DMS79 (cell line): ENCODE measurements at regions not wholly inside any gene's neighbourhood (a gene's known extent, or its start where the extent isn't known, plus 50 kb on each side); places are given as distances from the start of the nearest gene placed in this dataset.

Experiments
- DNase-seq: peaks from one replicate; lab custom pipeline; 2025; lab: John Stamatoyannopoulos, UW

- DNase-seq, result no peak
These were observed 78.7 kb upstream of the SNRK start for GRCh38 chr3:43207628-43208085.

GRCh38 chr3:43206632-43207031 lies 79.7 kb upstream of the SNRK start:
- no peak for DNase-seq

DNA sequence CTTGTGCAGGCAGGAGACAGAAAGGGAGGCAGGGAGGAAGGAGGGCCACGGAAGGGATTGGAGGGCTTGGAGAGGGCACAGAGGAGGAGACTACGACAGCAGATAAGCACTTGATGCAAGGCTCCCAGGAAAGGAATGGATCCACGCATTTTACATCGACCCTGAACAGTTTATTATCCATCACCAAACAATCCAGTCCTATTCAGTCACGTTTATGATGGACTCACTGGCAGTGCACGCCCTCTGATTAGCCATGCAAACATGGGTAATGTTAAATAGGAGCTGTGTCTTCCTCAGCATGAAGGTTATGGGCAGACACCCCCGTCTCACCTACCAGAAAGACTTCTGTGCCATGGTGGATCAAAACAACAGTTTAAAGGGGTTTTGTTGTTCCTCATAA lies 80.2 kb upstream of the SNRK start:
- no peak for DNase-seq

GRCh38 chr3:43203022-43203421 lies 83.3 kb upstream of the SNRK start:
- DNase-seq, result no peak

DNA sequence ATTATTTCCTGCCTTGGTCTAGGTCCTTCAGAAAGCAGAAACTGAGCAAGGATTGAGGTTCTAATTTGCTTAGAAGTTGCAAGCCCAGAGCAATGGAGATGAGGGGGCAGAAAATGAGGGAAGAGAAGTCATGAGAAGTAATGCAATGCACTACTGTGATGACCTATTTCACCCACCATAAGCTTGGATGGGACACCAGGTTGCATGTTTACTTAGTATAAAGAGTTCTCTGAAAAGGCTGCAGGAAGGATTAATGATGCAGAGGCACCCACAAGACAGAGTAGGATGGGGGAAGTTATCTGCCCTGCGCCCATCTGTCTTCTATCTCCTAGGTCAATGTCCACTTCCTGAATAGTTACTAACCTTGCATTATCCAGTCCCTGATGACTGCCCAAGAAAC lies 84.8 kb upstream of the SNRK start:
- no peak for DNase-seq

GRCh38 chr3:43199645-43200306 lies 86.6 kb upstream of the SNRK start:
- no peak for DNase-seq

DNA sequence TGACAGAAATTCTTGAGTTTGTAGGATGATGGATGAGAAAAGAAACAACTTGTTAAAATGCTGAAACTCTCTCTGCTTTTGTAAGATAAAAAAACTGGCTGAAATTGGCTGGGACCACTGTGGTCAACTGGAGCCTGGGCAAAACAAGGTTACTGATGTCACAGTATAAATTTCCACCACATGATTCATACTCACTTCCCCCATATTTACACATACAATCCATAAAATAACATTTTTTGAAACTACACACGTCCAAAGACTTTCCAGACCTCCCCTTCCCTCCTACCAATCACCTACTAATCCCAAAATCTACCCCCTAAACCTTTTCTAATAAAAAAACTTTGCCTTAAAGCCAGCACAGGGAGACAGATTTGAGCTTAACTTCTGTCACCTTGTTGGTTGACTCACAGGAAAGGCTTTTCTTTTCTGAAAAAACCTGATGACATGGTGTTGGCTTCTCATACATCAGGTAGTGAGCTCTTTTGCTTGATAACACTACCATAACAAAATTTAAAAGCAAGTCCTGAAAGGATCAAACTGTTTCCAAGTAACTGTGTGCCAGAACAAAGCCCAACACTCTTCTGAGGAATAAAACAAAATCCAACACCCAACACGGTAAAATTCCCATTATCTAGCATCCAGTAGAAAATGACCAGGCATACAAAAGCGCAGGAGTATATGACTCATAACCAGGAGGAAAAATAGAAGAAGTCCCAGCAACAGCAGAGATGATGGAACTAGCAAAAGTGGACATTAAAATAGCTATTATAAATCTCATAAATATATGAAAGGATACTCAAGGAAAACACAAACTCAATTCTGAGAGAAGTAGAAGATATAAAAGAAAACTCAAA lies 87.3 kb upstream of the SNRK start:
- DNase-seq, result no peak

GRCh38 chr3:43198301-43198700 lies 88.0 kb upstream of the SNRK start:
- DNase-seq, result no peak

DNA sequence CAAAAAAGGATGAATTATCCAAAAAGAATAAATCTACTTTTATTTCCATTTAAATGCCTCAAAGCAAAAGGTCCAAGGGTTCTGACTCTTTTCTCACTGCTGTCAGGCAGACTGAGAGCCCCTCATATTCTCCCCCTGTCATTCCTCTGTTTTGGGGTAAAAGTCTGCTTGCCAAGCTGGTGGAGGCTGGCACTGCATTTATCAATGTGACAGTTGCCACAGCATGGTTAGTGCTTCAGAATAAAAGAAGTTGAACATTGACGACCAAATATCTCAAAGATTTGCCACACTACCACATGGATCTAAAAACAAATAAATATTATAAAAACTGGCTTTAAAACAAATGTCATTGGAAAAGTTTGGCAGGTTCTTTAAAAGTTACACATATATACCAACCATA lies 89.2 kb upstream of the SNRK start:
- no peak for DNase-seq

DNA sequence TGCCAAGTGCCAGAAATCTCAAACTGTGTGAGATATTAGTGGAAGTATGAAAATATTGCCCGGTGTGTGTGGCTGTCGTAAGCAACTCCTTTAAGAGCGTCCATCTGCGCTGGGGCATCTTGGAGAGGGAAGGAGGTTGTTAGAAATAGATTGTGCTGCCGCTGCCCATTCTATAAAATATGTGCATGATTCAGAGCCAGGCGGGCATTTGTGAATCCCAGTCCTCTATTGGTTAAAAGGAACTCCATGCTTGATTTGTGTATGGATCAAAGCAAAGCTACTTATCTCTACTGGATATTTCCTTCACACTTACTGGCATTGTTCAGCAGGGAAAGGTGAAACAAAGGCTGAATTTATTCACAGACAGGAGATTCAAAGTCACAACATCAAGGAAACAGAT lies 89.6 kb upstream of the SNRK start:
- no peak for DNase-seq

DNA sequence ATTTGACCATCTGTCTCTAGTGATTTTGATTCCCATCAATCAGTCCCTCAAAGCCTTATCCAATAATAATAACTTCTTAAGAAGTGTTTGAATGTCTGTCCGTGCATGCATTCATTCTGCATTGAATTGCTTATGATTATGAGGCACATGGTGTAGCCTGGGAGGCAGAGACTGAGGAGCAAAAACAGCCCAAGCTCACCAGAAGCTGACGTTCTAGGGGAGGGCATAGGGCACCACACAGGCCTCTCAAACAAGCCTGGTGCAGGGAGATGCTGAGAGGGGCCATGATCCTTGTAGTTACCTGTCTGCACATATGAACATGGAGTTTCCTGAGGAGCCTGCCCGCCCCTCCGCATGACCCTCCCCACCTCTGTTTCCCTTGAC lies 89.2 kb upstream of the POMGNT2 start:
- DNase-seq, result no peak

DNA sequence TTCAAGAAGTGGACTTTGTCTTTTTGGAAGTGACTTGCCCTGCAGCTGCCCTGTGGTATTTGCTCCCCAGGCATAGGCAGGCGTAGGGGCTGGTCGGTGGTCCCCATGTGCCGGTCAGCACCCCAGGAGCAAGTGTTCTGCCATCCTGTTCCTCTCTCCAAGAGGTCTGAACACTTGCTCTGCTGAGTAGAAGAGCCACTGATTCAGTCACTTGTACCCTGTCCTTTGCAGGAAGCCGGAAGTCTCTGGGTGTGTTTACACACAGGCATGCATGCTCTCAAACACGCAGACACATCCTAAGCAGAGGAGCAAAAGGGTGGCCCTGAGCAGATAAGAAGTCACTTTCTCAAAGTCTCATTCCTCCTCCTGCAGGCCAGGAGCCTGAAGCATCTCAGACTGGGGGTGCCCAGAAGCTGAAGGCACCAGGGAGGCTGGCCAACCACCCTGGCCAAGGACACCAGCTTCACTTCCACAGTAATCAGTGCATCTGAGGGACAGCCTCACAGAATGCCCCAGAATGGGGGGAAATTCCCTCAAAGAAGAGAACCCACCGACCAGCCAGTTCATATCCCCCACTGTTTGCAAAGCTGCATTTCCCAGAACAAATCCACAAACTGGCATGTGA lies 88.7 kb upstream of the POMGNT2 start:
- DNase-seq, result no peak

GRCh38 chr3:43194069-43194468 lies 88.2 kb upstream of the POMGNT2 start:
- DNase-seq, result no peak

DNA sequence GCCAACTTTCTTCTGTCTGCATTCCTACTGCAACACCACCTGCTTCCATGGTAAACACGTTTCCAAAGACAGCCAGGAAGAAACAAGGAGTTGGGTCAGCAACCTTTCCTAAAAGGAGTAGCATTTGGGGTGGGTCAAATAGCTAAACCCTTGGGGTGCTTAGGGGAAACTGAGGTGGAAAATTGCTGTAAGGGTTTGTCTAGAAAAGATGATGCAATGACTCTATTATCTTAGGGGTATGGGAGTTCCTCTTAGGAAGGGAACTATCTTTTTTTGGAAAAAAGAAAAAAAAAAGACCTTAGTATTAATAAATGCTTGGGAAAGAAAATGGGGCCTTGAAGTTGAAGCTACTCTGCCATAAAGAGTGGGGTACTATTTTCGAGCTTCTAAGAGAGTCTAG lies 86.1 kb upstream of the POMGNT2 start:
- DNase-seq, result no peak

DNA sequence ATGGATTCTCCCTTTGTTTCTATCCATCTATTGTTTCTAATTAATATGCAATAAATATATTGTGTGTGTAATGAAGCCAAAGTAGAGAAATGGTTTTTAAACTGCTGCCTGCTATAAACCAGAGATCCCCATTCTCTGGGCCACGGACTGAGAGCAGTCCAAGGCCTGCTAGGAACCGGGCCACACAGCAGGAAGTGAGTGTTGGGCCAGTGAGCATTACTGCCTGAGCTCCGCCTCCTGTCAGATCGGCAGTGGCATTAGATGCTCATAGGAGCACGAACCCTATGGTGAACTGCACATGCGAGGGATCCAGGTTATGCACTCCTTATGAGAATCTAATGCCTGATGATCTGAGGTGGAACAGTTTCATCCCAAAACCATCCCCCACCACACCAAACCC lies 85.2 kb upstream of the POMGNT2 start:
- no peak for DNase-seq

GRCh38 chr3:43190670-43191069 lies 84.8 kb upstream of the POMGNT2 start:
- DNase-seq, result no peak

GRCh38 chr3:43187836-43188479 lies 82.1 kb upstream of the POMGNT2 start:
- DNase-seq, result no peak

GRCh38 chr3:43185983-43186314 lies 80.1 kb upstream of the POMGNT2 start:
- DNase-seq, result no peak

DNA sequence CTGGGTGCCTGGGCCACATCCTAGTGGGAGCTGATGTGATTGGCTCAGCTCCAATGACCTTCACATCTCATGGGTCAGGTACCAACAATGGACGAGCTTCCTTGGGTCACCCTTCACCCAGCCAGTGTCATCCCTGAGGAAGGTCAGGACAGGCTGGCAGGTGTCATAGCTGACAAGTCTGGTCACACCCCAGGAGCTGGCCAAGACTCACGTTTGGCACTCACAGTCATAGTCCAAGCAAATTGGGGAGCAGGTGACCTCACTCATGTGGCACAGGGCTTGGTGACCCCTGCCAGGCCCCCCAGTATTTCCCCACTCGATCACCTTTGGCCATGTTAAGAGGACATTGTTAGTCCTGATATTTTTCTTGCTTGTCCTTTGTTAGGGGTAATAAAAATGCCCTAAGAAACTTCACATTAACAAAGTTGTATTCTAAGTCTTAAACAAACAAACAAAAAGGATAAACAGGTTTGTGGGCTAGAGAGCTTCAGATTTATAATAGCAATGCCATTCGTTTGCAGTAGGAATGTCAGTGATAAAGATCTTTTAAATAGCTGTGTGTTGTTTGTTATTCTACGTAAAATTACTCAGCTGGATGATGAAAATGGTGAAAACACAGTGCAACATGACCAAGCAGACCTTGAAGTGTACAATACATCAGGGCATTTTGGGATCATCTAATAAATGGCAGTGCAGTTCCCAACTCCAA lies 79.5 kb upstream of the POMGNT2 start:
- no peak for DNase-seq

GRCh38 chr3:43183456-43183855 lies 77.6 kb upstream of the POMGNT2 start:
- no peak for DNase-seq

- DNase-seq, result no peak
These were observed 75.4 kb upstream of the POMGNT2 start for GRCh38 chr3:43181202-43181821.

DNA sequence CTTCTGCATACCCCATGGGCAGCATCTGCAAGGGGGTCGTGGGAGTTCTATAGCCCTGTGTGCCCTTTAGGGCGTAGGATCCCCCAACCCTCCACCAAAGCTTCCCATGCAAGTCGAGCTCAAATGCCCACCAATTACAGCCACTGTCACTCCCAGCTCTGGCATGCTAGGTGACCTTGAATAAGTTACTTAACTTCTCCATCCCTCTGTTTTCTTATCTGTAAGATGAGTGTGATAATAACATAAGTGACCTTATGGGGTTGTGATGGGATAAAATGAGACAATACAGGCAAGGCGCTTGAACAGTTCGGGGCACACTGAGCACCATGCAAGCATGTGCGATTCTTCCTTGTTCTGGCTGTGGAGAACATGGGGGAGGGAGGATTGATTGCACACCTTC lies 74.8 kb upstream of the POMGNT2 start:
- no peak for DNase-seq
